Gastrocnemius medialis (tissue), 4 donors: ENCODE measurements at regions not wholly inside any gene's neighbourhood (a gene's known extent, or its start where the extent isn't known, plus 50 kb on each side); places are given as distances from the start of the nearest gene placed in this dataset.

Experiments used
- ATAC-seq, 2 donors: fragments of 150-250 bp; one replicate each; pipeline ENCODE4 v1.9.1; 2016
- DNase-seq, 2 donors: peaks; one replicate each; pipeline ENCODE4 v3.0.0-alpha.2; 2019
- H3K27ac ChIP-seq, 4 donors: fragments of 200-600 bp; sonication (generic); 1 replicate in 1 of 4; 2 replicates in 3 of 4; pipeline ENCODE4 v1.5.1; 2016 to 2018; ENCODE audit warnings: mild to moderate bottlenecking in 2 of 4, moderate library complexity in 1 of 4
- H3K27me3 ChIP-seq, 3 donors: fragments of 200-600 bp; sonication (generic) in 2 of 3; 1 replicate in 1 of 3; 2 replicates in 2 of 3; pipeline versions ENCODE4 v1.5.1 to v1.6.0; 2016 to 2019; ENCODE audit warnings: mild to moderate bottlenecking in 1 of 3, moderate library complexity in 1 of 3
- H3K36me3 ChIP-seq, 2 donors: fragments of 200-600 bp; sonication (generic) in 1 of 2; one replicate each; pipeline ENCODE4 v1.5.1; 2017 to 2018
- H3K4me1 ChIP-seq, 2 donors: fragments of 200-600 bp; sonication (generic) in 1 of 2; one replicate each; pipeline ENCODE4 v1.5.1; 2016 to 2017; ENCODE audit warnings: mild to moderate bottlenecking in 2 of 2
- H3K4me3 ChIP-seq, 4 donors: fragments of 200-600 bp; sonication (generic) in 3 of 4; 1 replicate in 1 of 4; 2 replicates in 3 of 4; pipeline ENCODE4 v1.5.1; 2016 to 2019; ENCODE audit warnings: mild to moderate bottlenecking in 2 of 4
- H3K9me3 ChIP-seq, 3 donors: fragments of 200-600 bp; sonication (generic) in 2 of 3; 1 replicate in 1 of 3; 2 replicates in 2 of 3; pipeline ENCODE4 v1.5.1; 2016 to 2019
- POLR2A ChIP-seq, 2 donors: fragments of 450-650 bp; IDR thresholded peaks; one replicate each; pipeline ENCODE4 v1.6.1; 2017; ENCODE audit warnings: antibody characterized with exemption in 2 of 2, mild to moderate bottlenecking in 2 of 2, moderate library complexity in 2 of 2
- in situ Hi-C, 4 donors: fragments of 200-750 bp; cut with MboI; loops; one replicate each; pipeline versions ENCODE4 v1.15.0 to v1.8.0; 2017; ENCODE audit warnings: low sequenced_read_pairs in 4 of 4
- intact Hi-C: fragments of 100-400 bp; cut with DNase I; formaldehyde crosslinking; loops from one replicate; pipeline ENCODE4 v1.15.1; 2023; ENCODE audit warnings: low total_unique reads
- TF ChIP-seq, protein P1 (sequence below), 5 experiments: fragments of 450-650 bp in 3 of 5; fragments of 200-600 bp in 2 of 5; sonication (generic) in 2 of 5; IDR thresholded peaks in 4 of 5; conservative IDR thresholded peaks in 1 of 5; 1 replicate in 4 of 5; 2 replicates in 1 of 5; pipeline ENCODE4 v1.5.1; 2016 to 2019; ENCODE audit warnings: antibody characterized with exemption in 5 of 5, mild to moderate bottlenecking in 3 of 5, moderate library complexity in 3 of 5

DNA sequence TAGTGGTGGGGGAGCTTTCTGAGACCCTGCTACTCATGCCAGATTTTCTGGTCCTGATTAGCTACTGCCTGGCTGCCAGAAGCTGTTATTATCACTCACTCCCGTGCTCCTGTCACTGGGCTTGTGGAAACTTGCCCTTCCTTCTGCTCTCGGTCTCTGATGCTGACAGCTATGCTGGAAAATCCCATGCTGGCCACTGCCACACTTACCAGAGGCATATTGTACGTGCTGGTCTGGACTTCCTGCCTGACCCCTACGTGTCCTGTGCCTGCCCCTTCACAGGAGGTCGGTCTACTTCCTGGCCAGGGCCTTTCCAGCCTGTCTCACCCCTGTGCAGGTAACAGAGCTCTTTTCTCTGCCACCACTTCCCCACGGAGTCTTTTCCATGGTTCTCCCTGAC is 149.4 kb upstream of the PLEKHG7 start:
- peak overlapping the region; percentile 43 to 74 (median 68) for H3K27ac ChIP-seq

DNA sequence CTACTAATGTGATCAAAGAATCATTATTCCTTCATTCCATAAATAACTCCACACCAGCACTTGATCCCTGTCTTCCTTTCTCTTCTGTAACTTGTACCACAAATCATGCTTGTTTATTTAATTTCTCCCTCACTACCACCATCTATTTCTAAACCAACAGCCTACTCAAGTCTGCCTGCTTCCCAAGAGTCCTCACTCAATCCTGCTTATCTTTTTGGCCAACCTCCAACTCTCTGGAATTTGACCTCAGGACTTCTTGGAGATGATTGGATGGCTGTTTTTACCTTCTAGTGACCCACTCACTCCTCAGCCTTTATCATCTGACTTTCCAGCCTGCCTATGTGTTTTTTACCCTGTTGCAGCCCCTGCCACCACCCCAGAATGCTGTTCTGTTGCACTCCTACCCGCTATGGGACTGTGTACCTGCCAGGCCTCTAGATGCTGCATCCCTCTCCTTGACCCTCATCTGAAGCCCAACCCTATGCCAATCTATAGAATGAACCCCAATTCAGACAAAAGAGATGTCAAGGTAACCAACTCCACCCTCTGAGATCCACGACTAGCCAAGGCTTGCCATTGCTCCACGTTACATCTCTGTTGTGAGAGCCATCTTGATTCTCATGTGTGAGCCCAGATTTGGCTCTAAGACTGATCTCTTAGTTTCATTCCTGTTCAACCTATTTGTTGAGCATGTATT is 150.2 kb upstream of the PLEKHG7 start:
- ATAC-seq (no peak), DNase-seq (no peak)
- no peaks in the 10 kb centered on the region for H3K36me3 ChIP-seq
- in situ Hi-C loops (loop anchor here in 3 of 4 donors (25.0 kb wide), 2 partner anchors 415 to 965 kb away; partner anchors contain the start of gene BTG1 (in 2 of the 3)), intact Hi-C loops (loop anchor here (10.0 kb wide), 1 partner anchor 118 kb away; no protein-coding TSS in a partner anchor)
- peak overlapping the region; percentile 43 to 74 (median 68) for H3K27ac ChIP-seq
- no peak overlapping the region for H3K4me3 ChIP-seq
- TF ChIP-seq, protein P1, sequence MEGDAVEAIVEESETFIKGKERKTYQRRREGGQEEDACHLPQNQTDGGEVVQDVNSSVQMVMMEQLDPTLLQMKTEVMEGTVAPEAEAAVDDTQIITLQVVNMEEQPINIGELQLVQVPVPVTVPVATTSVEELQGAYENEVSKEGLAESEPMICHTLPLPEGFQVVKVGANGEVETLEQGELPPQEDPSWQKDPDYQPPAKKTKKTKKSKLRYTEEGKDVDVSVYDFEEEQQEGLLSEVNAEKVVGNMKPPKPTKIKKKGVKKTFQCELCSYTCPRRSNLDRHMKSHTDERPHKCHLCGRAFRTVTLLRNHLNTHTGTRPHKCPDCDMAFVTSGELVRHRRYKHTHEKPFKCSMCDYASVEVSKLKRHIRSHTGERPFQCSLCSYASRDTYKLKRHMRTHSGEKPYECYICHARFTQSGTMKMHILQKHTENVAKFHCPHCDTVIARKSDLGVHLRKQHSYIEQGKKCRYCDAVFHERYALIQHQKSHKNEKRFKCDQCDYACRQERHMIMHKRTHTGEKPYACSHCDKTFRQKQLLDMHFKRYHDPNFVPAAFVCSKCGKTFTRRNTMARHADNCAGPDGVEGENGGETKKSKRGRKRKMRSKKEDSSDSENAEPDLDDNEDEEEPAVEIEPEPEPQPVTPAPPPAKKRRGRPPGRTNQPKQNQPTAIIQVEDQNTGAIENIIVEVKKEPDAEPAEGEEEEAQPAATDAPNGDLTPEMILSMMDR (IDR thresholded peaks at IDR 0.05 in 4 of 5, conservative IDR thresholded peaks at IDR 0.05 in 1 of 5) = no peak
- TF ChIP-seq POLR2A (IDR thresholded peaks at IDR 0.05) = no peak
- no peaks in the 10 kb centered on the region for H3K9me3 ChIP-seq
- no peaks in the 10 kb centered on the region for H3K27me3 ChIP-seq
- H3K4me1 ChIP-seq = peaks cover 3 to 20% of the 10 kb centered on the region in 2 donors

More for the DNA sequence above, 149.4 kb upstream of the PLEKHG7 start:
- intact Hi-C loops = loop anchor here (10.0 kb wide), 1 partner anchor 119 kb away; no protein-coding TSS in a partner anchor
- Histone ChIP-seq H3K9me3 (no peaks in the 10 kb centered on the region), H3K27me3 (no peaks in the 10 kb centered on the region), H3K4me3 (no peak overlapping the region), H3K4me1 (peaks cover 3 to 20% of the 10 kb centered on the region in 2 donors), H3K36me3 (no peaks in the 10 kb centered on the region)
- DNase-seq (no peak), ATAC-seq (peak; percentile 63 to 72)
- in situ Hi-C loops = loop anchor here in 3 of 4 donors (25.0 kb wide), 2 partner anchors 416 to 966 kb away; partner anchors contain the start of gene BTG1 (in 2 of the 3)
- TF ChIP-seq POLR2A (IDR thresholded peaks at IDR 0.05) = no peak
- TF ChIP-seq, protein P1 (IDR thresholded peaks at IDR 0.05 in 4 of 5, conservative IDR thresholded peaks at IDR 0.05 in 1 of 5) = no peak

DNA sequence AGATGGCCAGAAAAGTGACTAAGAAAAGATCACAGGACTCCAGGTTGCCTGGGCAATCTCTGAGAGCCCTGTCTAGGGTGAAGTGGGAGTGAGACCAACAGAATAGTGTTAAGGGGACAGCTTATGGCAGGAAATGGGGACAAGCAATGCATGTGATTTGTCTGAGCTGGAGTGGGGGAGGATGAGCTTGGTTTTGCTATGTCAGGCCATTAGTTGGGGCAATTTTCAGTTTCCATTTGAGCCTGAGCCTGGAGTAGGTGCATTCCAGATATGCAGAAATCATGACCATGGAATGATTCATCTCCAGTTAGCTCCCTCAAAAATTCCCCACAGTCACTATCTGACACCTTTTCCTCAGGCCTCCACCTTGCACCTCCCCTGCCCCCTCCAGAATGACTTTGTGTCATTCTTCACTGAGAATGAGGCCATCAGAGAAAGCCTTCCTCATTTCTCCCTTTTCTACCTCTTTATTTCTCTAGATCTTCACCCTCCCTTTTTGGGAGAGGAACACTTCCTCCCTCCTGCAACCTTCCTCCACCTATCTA is 150.9 kb upstream of the PLEKHG7 start:
- Histone ChIP-seq H3K27me3 (no peaks in the 10 kb centered on the region), H3K36me3 (no peaks in the 10 kb centered on the region), H3K4me3 (no peak overlapping the region), H3K4me1 (peaks cover 3 to 20% of the 10 kb centered on the region in 2 donors), H3K9me3 (no peaks in the 10 kb centered on the region), H3K27ac (peak overlapping the region in 2 of 4 donors; percentile 70 to 74)
- TF ChIP-seq POLR2A (IDR thresholded peaks at IDR 0.05) = no peak
- TF ChIP-seq, protein P1 (IDR thresholded peaks at IDR 0.05 in 4 of 5, conservative IDR thresholded peaks at IDR 0.05 in 1 of 5) = no peak
- in situ Hi-C loops (loop anchor here in 3 of 4 donors (25.0 kb wide), 2 partner anchors 415 to 965 kb away; partner anchors contain the start of gene BTG1 (in 2 of the 3)), intact Hi-C loops (loop anchor here (10.0 kb wide), 1 partner anchor 117 kb away; no protein-coding TSS in a partner anchor)
- ATAC-seq = no peak
- no peak for DNase-seq

DNA sequence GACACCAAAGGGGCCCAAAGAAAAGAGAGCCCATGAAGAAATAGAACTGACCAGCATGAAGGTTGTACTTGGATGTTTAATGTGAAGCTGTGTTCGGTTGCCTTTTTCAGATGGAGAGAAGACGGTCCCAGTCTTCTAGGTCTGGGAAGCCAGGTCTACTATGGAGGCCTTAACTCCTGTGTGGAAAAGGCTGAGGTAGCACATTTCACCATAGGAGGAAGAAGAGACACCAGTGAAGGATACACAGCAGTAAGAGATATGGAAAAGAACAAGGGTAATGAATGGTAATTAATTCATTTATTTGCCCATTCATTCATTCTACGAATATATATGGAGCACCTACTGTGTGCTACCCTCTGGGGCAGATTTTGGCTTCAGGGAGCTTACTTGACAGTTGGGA is 151.6 kb upstream of the PLEKHG7 start:
- TF ChIP-seq, protein P1 (IDR thresholded peaks at IDR 0.05 in 4 of 5, conservative IDR thresholded peaks at IDR 0.05 in 1 of 5) = no peak
- no peak for TF ChIP-seq POLR2A (IDR thresholded peaks at IDR 0.05)
- intact Hi-C loops = loop anchor here (10.0 kb wide), 1 partner anchor 116 kb away; no protein-coding TSS in a partner anchor
- ATAC-seq (no peak), DNase-seq (no peak)
- no peaks in the 10 kb centered on the region for H3K27me3 ChIP-seq
- no peak overlapping the region for H3K4me3 ChIP-seq
- no peaks in the 10 kb centered on the region for H3K36me3 ChIP-seq
- in situ Hi-C loops = loop anchor here in 3 of 4 donors (25.0 kb wide), 2 partner anchors 414 to 964 kb away; partner anchors contain the start of gene BTG1 (in 2 of the 3)
- H3K4me1 ChIP-seq = peaks cover 3 to 20% of the 10 kb centered on the region in 2 donors
- no peaks in the 10 kb centered on the region for H3K9me3 ChIP-seq
- no peak overlapping the region for H3K27ac ChIP-seq
